M059J (cell line): ENCODE measurements at regions not wholly inside any gene's neighbourhood (a gene's known extent, or its start where the extent isn't known, plus 50 kb on each side); places are given as distances from the start of the nearest gene placed in this dataset.
"Not testable (repeated sequence)": the region's sequence is repeated elsewhere in the genome, so short reads cannot be mapped to it uniquely, and the experiment has no call there.

ENCODE experiments used
- DNase-seq: peaks from one replicate; pipeline ENCODE4 v3.0.0-alpha.2; 2012; ENCODE audit warnings: low read depth

- DNase-seq, result no peak
Observed at GRCh38 chr10:30765022-30765615, 135.6 kb upstream of the LYZL2 start.

GRCh38 chr10:30763918-30764317, 134.4 kb upstream of the LYZL2 start:
- no peak for DNase-seq

- DNase-seq, result no peak
Observed at GRCh38 chr10:30762620-30763019, 133.1 kb upstream of the LYZL2 start.

GRCh38 chr10:30759423-30759822, 129.9 kb upstream of the LYZL2 start:
- peak; percentile 19 for DNase-seq

GRCh38 chr10:30758338-30758737, 128.8 kb upstream of the LYZL2 start:
- no peak for DNase-seq

GRCh38 chr10:30756896-30757295, 127.3 kb upstream of the LYZL2 start:
- no peak for DNase-seq

GRCh38 chr10:30756151-30756550, 126.6 kb upstream of the LYZL2 start:
- no peak for DNase-seq

GRCh38 chr10:30755441-30755953, 125.9 kb upstream of the LYZL2 start:
- DNase-seq, result no peak

- no peak for DNase-seq
Observed at GRCh38 chr10:30752481-30752881, 122.9 kb upstream of the LYZL2 start.

GRCh38 chr10:30751678-30752331, 122.3 kb upstream of the LYZL2 start:
- DNase-seq, result peak; percentile 41

- no peak for DNase-seq
Observed at GRCh38 chr10:30750971-30751677, 121.6 kb upstream of the LYZL2 start.

- DNase-seq, result no peak
Observed at GRCh38 chr10:30749385-30749784, 119.8 kb upstream of the LYZL2 start.

- no peak for DNase-seq
Observed at GRCh38 chr10:30748152-30748973, 118.8 kb upstream of the LYZL2 start.

GRCh38 chr10:30747633-30748032, 118.1 kb upstream of the LYZL2 start:
- peak; percentile 71 for DNase-seq

- DNase-seq, result no peak
Observed at GRCh38 chr10:30745953-30746352, 116.4 kb upstream of the LYZL2 start.

- no peak for DNase-seq
Observed at GRCh38 chr10:30744106-30744505, 114.6 kb upstream of the LYZL2 start.

GRCh38 chr10:30743586-30743985, 114.0 kb upstream of the LYZL2 start:
- no peak for DNase-seq

- no peak for DNase-seq
Observed at GRCh38 chr10:30742471-30742870, 112.9 kb upstream of the LYZL2 start.

GRCh38 chr10:30740774-30741173, 111.2 kb upstream of the LYZL2 start:
- DNase-seq, result not testable (repeated sequence)

GRCh38 chr10:30738416-30738815, 108.9 kb upstream of the LYZL2 start:
- DNase-seq, result no peak

- DNase-seq, result no peak
Observed at GRCh38 chr10:30737931-30738391, 108.4 kb upstream of the LYZL2 start.

- peak; percentile 97 for DNase-seq
Observed at GRCh38 chr10:30736685-30737232, 107.2 kb upstream of the LYZL2 start.
